ENCODE measurements at regions not wholly inside any gene's neighbourhood (a gene's known extent, or its start where the extent isn't known, plus 50 kb on each side); places are given as distances from the start of the nearest gene placed in this dataset.

DNA sequence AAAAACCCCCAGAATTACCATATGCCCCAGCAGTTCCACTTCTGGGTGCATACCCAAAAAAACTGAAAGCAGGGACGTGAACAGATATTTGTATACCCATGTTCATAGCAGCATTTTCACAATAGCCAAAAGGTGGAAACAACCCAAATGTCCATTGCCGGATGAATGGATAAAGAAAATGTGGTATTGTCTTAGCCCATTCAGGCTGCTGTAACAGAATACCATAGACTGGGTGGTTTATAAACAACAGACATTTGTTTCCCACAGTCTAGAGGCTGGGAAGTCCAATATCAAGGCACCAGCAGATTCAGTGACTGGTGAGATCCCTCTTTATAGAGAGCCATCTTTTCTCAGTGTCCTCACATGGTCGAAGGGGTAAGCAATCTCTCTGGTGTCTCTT, 182.1 kb upstream of the ANKRD28 start:
- no peak for DNase-seq
- no peaks in the 10 kb centered on the region for H3K9me3 ChIP-seq (replicated peaks)
- H3K27ac ChIP-seq (replicated peaks) = no peak overlapping the region
- TF ChIP-seq, protein P1, sequence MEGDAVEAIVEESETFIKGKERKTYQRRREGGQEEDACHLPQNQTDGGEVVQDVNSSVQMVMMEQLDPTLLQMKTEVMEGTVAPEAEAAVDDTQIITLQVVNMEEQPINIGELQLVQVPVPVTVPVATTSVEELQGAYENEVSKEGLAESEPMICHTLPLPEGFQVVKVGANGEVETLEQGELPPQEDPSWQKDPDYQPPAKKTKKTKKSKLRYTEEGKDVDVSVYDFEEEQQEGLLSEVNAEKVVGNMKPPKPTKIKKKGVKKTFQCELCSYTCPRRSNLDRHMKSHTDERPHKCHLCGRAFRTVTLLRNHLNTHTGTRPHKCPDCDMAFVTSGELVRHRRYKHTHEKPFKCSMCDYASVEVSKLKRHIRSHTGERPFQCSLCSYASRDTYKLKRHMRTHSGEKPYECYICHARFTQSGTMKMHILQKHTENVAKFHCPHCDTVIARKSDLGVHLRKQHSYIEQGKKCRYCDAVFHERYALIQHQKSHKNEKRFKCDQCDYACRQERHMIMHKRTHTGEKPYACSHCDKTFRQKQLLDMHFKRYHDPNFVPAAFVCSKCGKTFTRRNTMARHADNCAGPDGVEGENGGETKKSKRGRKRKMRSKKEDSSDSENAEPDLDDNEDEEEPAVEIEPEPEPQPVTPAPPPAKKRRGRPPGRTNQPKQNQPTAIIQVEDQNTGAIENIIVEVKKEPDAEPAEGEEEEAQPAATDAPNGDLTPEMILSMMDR (IDR thresholded peaks at IDR 0.05; ENCODE audit: borderline replicate concordance) = no peak
- no peak overlapping the region for H3K4me3 ChIP-seq
- intact Hi-C loops (cut with micrococcal nuclease) = no loop called here
- H3K4me1 ChIP-seq = peaks cover 6% of the 10 kb centered on the region
- H3K27me3 ChIP-seq (ENCODE audit: low read depth) = no peaks in the 10 kb centered on the region
- H3K36me3 ChIP-seq = no peaks in the 10 kb centered on the region

DNA sequence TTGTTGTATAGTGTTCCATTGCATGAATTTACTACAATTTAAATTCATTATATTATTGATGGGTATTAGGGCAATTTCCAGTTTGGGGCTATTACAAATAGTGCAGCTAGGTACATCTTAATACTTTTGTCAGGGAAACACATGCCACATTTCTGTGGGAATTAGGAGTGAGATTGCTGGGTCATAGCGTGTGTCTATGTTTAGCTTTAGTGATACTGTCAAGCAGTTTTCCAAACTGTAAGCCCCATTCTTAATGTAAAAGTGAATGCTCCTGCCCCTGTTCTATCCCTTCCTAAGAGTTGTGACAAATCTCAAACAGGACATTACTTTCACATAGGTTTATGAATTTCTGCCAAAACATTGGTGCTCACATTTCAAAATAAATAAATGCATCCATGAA, 184.5 kb upstream of the ANKRD28 start:
- DNase-seq = no peak
- Histone ChIP-seq H3K4me1 (peaks cover 6% of the 10 kb centered on the region), H3K27ac (replicated peaks) (peak overlapping the region; percentile 75), H3K36me3 (no peaks in the 10 kb centered on the region), H3K9me3 (replicated peaks) (no peaks in the 10 kb centered on the region), H3K4me3 (peak overlapping the region; percentile 49), H3K27me3 (ENCODE audit: low read depth) (no peaks in the 10 kb centered on the region)
- intact Hi-C loops (cut with micrococcal nuclease) = no loop called here
- TF ChIP-seq, protein P1 (IDR thresholded peaks at IDR 0.05; ENCODE audit: borderline replicate concordance) = no peak

DNA sequence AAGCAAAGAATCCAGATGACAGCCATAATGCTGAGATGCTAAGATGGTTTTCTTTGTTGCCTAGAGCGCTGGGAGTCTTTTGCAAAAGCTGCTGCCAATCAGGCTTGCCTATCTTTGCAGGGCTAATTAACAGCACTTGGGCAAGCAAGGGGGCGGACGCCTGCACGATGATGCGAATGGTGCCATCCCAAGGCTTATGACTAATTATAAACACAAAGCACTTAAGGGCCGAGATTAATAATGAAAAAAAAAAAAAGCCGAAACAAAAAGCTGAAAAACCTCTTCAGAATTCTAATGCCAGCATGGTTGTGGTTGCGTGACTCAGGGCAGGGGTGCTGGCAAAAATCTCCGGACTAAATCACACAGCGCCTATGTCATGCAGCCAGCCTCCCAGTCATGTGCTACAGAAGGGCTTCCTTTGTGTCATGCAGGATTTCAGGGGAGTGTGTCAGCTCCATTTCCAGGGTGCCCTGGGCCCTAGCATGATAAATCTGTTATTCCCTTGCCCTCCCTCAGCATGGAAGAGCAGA, 185.0 kb upstream of the ANKRD28 start:
- DNase-seq = peak; percentile 27
- H3K27me3 ChIP-seq (ENCODE audit: low read depth) = no peaks in the 10 kb centered on the region
- intact Hi-C loops (cut with micrococcal nuclease) = no loop called here
- H3K4me1 ChIP-seq = peaks cover 6% of the 10 kb centered on the region
- TF ChIP-seq, protein P1 (IDR thresholded peaks at IDR 0.05; ENCODE audit: borderline replicate concordance) = no peak
- peak overlapping the region; percentile 75 for H3K27ac ChIP-seq (replicated peaks)
- no peaks in the 10 kb centered on the region for H3K36me3 ChIP-seq
- H3K9me3 ChIP-seq (replicated peaks) = no peaks in the 10 kb centered on the region
- peak overlapping the region; percentile 49 for H3K4me3 ChIP-seq

DNA sequence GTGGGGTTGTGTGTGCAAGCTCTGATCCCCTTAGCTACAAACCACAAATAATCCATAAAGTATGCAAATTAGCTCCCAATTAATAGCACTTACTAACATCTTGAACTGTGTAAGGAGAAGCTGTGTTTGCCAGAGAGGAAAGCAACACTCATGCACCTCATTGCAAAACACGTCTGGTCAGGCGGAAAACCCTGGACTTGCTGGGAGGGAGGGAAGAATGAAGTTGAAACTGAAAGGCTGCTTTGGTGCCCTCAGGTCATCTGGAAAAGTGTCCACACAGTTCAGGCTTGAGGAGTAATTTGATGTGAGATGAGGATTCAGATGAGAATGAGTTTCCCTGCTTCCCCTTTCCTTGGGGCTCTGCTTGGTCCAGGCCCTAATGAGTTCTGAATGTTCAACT, 185.5 kb upstream of the ANKRD28 start:
- Histone ChIP-seq H3K27ac (replicated peaks) (peak overlapping the region; percentile 75), H3K4me1 (peaks cover 6% of the 10 kb centered on the region), H3K27me3 (ENCODE audit: low read depth) (no peaks in the 10 kb centered on the region), H3K9me3 (replicated peaks) (no peaks in the 10 kb centered on the region), H3K4me3 (peak overlapping the region; percentile 49), H3K36me3 (no peaks in the 10 kb centered on the region)
- intact Hi-C loops (cut with micrococcal nuclease) = no loop called here
- no peak for DNase-seq
- TF ChIP-seq, protein P1 (IDR thresholded peaks at IDR 0.05; ENCODE audit: borderline replicate concordance) = no peak

DNA sequence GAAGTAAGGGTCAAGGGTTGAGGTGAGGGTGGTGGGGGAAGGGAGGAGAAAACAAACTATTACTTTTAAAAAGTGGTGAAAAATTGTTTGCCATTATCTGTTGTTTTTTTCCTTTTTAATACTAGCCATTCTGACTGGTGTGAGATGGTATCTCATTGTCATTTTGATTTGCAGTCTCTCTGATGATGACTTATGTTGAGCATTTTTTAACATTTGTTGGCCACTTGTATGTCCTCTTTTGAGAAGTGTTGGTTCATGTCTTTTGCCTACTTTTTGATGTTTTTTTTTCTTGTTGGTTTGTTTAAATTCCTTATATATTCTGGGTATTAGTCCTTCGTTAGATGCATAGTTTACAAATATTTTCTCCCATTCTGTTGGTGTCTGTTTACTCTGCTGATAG, 185.9 kb upstream of the ANKRD28 start:
- Histone ChIP-seq H3K27ac (replicated peaks) (peak overlapping the region; percentile 75), H3K27me3 (ENCODE audit: low read depth) (no peaks in the 10 kb centered on the region), H3K4me1 (peaks cover 6% of the 10 kb centered on the region), H3K9me3 (replicated peaks) (no peaks in the 10 kb centered on the region), H3K36me3 (no peaks in the 10 kb centered on the region), H3K4me3 (no peak overlapping the region)
- intact Hi-C loops (cut with micrococcal nuclease) = no loop called here
- TF ChIP-seq, protein P1 (IDR thresholded peaks at IDR 0.05; ENCODE audit: borderline replicate concordance) = no peak
- no peak for DNase-seq
